ENCODE measurements at regions not wholly inside any gene's neighbourhood (a gene's known extent, or its start where the extent isn't known, plus 50 kb on each side); places are given as distances from the start of the nearest gene placed in this dataset.

- no peak for DNase-seq
These were observed 183.2 kb downstream of the SOX9 start for GRCh38 chr17:72303787-72304733.

DNA sequence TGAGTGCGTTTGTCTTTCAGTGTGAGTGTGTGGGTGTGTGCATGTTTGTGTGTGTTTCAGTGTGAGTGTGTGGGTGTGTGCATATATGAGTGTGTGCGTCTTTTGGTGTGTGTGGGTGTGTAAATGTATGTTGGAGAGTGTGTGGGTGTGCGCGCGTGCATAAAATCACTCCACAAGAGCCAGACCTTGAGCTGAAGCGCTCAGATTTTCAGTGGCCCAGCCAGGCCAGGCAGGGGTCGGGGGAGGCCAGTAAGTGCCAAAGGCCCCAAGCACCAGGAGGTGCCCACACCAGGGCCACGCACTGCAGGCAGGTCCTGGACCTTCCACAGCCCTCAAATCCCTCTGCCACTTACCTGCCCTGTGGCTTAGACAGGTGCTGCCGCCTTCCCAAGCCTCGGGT, 184.0 kb downstream of the SOX9 start:
- no peak for DNase-seq

GRCh38 chr17:72305472-72305871, 184.7 kb downstream of the SOX9 start:
- no peak for DNase-seq

- no peak for DNase-seq
These were observed 185.2 kb downstream of the SOX9 start for GRCh38 chr17:72306037-72306436.

- no peak for DNase-seq
These were observed 187.0 kb downstream of the SOX9 start for GRCh38 chr17:72307836-72308235.

DNA sequence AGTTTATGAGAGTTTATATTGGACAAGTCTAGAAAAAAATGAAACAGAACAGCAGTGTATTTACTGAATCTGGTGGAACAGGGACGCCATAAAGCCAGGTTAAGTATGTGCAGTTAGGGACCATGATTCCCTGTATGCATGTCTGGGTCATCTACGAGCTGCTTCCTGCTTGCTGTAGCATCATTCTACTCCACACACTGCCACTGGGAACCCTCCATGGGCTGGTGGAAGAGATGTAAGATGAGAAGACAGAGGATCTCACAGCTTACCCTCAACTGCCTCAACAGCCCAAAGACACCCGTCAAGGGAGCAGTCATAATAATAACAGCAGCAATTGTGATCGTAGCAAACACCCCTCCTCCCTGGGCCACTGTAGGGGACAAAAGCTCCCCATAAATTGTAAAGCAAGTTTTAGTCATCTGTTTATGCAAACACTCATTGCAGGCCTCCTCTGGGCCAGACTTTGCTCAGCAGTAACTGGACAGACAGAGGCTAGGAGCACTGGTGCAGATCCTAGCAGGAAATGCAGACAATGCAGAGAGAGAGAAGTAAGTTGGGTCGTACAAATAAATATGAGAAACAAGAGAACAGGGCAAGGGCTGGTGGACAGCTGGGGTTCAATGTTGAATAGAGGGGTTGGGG, 188.0 kb downstream of the SOX9 start:
- no peak for DNase-seq

DNA sequence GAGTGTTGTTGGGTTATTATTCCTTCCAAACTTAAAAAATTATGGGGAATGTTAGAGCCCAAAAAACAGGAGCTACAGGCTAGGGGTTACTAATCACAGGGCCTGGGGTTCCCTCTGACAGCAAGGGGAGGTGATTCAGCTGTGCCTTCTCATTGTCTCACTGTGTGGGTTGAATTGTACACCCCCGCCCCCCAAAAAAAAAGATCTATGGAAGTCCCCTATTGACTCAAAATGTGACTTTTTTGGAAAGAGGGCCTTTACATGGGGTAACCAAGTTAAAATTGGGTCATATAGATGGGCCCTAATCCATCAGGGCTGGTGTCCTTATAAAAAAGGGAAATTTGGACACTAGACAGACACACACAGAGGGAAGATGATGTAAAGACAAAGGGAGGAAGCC, 190.2 kb downstream of the SOX9 start:
- DNase-seq: no peak

DNA sequence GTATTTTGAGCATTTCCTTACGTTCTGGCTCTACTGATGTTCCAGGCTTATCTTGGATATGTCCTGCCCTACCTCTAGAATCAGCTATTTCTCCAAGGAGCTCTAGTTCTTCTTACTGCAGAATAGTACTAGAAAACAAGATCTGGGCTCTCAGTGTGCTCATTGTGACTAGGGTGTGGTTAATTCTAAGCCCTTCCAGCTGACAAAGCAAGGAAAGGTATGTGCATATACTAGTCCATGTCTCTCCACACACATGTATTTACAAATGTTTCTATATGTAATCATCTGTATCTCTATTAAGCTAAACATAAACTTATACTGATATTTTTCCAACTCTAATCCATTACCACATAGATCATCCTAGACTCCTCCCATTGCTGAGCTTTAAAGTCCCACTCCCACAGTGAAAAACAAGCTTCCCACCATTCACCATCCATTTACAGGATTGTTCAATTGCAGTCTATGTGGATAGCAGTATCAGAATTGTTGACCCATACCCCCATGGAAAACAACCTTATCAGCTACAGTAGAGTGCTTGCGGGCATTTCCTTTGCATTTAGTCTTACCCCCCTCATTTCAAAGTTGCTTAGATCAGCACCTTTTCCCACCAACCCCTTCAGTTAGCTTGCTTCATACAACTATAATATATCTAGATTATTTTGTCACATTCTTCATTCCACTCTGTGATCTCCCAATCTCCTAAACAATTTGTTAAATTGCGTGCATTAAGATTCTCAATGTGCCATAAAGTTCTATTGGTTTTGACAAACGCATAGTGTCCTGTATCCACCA, 194.5 kb downstream of the SOX9 start:
- DNase-seq: no peak

DNA sequence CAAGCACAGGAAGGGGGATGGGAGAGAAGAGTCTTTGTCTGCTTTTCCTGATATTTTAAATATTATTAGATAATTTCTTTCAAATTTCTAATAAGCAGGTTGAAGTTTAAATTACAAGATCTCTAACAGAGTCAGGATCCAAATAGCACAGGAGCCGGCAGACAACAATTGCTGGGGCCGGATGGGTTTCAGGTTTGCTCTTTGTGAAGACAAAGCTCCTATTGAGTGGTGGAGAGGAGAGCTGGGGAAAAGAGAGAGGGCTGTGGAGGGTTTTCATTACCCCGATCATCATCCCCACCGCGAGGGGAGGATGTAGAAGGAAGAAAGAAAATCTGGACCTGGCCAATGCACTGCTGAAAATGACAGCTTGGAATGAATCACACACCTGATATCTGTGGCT, 197.3 kb downstream of the SOX9 start:
- DNase-seq: no peak

GRCh38 chr17:72321896-72322295, 201.1 kb downstream of the SOX9 start:
- no peak for DNase-seq

DNA sequence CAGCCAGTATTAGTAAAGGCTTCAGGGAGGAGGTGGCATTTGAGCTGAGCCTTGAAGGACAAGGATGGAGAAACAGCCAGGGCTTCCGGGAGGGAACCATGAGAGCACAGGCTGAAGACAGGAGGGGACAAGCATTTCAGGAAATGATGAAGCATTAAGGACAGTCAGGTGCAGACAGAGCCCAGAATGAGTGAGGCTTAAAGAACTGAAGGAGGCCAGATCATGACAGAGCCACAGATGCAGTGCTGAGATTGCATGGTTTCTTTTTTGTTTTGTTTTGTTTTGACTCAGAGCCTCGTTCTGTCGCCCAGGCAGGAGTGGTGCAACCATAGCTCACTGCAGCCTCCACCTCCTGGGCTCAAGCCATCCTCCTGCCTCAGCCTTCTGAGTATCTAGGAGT, 211.5 kb downstream of the SOX9 start:
- DNase-seq: no peak

DNA sequence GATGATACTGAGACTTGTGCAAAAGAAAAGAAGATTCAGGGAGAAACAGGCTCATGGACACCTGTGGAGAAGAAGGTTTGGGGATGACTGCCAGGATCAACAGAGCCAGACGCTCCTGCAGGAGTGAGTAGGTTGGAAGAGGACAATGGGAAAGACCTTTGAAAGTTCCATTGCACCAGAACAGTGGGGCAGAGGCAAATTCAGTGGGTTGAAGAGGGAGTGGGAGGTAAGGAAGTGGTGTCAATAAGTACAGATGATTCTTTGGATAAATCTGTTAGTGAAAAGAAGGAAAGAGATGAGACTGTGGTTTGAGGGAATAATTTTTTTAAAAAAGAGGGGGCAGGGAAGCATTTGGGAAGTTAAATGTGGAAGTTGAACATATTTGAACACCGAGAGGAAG, 212.8 kb downstream of the SOX9 start:
- DNase-seq: no peak

GRCh38 chr17:72334205-72334604, 213.4 kb downstream of the SOX9 start:
- DNase-seq: no peak

DNA sequence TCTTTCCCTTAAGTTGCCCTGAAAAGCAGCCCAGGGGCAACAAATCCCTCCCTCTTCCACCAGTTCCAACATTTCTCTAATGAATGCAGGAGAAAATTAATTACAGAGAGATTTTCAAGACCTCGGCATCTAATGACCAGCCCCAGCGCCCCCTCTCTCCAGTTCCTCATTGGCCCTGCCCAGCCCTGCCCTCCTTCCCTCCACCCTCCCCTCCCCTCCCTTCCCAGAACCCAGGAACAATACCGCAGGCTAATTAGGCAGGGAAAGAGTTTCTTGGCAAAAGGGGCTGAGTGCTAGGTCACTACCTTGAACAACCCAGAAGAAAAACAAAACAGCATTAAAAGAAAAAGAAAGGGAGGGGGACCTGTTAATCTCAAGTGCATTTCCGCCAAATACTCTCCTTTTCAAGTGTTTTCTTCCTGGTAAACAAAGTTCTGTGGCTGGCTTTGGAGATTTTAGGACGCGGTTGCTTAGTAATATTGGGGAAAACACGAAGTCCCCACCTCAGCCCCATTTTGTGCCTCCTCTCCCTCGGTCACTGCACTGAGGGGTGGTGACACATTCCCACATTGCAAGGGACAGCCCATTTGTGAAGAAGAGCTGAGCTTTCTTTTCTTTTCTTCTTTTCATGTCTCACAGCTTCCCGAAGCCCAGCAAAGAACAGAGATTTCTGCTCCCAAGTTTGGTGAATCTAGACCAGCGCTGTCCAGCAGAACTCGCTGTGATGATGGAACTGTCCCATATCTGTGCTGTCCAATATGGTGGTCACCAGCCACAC, 215.4 kb downstream of the SOX9 start:
- peak; percentile 75 for DNase-seq

DNA sequence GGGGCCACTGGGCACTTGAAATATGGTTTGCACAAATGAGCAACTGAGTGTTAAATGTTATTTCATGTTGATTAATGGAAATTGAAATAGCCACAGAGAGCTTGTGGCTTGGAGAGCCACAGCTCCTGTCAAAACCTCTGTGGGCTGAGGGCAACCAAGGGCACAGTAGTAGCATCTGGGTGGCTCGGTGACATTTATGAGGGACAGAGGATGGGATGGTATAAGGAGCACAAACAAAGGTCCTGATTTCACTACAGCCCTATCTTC, 215.9 kb downstream of the SOX9 start:
- no peak for DNase-seq

DNA sequence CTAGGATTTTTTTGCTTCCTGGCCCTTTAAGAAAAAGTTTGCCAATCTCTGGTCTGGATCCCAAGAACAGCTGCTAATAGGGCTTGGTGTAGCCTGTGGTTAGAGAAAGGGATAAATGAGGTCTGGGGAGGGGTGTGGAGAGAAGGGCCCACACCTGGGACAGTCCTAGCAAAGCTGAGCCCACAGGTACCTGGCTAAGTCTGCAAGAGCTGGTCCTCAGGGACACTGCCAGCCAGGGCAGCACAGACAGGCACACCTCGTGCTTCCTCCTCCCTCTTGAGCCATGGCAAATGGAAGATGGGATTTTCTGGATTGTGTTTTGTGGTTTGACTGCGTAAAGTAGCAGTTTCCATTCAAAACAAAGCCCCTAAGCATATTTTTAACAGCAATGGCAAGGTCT, 217.5 kb downstream of the SOX9 start:
- DNase-seq: no peak

GRCh38 chr17:72338847-72339790, 218.3 kb downstream of the SOX9 start:
- peak; percentile 81 for DNase-seq

- DNase-seq: no peak
These were observed 220.0 kb downstream of the SOX9 start for GRCh38 chr17:72340836-72341235.

- DNase-seq: no peak
These were observed 221.2 kb downstream of the SOX9 start for GRCh38 chr17:72342061-72342460.

DNA sequence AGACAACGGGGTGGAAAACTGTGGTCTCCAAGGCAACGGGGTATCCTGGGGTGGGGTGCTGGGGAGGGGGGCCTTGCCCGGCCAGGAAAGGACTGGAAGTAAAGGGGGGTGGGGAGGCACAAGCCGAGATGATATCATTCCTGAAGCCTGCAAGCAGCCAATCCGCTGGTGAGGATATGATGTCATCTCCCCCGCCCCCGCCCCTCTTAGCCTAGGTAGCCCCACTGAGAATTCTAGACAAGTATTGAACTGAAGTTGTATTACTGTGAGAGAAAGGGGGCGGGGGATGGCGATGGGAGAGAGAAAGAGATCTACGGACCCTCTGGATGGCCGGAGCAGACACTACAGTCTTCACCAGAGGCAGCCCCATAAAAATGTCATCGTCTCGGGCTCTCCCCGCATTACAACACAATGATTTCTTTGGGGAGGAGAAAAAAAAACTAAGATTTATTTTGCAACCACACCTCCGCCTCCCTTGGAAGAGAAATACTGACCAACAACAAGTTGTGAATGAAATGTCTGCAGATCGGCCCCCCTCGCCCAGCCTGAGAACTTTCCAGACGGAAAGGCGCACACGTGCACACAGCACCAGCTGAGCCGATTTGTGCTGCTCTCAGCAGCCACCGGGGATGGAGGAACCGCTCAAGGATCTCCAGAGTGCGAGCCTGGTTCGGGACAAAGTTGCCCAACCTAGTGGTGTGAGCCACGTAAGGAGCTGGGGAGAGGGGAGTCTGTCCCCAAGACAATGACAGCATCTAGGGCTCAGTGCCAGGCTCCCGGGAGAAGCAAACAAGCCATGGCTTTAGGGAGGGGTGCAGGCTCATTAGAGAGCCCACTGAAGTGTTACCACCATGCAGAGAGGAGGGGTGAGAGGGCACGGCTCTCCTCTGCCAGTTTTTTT, 222.1 kb downstream of the SOX9 start:
- DNase-seq: peak; percentile 95

GRCh38 chr17:72343911-72344310, 223.1 kb downstream of the SOX9 start:
- DNase-seq: no peak
